ENCODE measurements at regions not wholly inside any gene's neighbourhood (a gene's known extent, or its start where the extent isn't known, plus 50 kb on each side); places are given as distances from the start of the nearest gene placed in this dataset.
"Not testable (repeated sequence)": the region's sequence is repeated elsewhere in the genome, so short reads cannot be mapped to it uniquely, and the experiment has no call there.

- DNase-seq (ENCODE audit: low spot score): no peak
- TF ChIP-seq, protein P1, sequence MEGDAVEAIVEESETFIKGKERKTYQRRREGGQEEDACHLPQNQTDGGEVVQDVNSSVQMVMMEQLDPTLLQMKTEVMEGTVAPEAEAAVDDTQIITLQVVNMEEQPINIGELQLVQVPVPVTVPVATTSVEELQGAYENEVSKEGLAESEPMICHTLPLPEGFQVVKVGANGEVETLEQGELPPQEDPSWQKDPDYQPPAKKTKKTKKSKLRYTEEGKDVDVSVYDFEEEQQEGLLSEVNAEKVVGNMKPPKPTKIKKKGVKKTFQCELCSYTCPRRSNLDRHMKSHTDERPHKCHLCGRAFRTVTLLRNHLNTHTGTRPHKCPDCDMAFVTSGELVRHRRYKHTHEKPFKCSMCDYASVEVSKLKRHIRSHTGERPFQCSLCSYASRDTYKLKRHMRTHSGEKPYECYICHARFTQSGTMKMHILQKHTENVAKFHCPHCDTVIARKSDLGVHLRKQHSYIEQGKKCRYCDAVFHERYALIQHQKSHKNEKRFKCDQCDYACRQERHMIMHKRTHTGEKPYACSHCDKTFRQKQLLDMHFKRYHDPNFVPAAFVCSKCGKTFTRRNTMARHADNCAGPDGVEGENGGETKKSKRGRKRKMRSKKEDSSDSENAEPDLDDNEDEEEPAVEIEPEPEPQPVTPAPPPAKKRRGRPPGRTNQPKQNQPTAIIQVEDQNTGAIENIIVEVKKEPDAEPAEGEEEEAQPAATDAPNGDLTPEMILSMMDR (IDR thresholded peaks at IDR 0.05; ENCODE audit: extremely low read depth, insufficient read depth, missing control alignments): no peak
- in situ Hi-C loops (cut with MboI; ENCODE audit: low pct_unique_long_range_greater_than_20kb, low sequenced_read_pairs, unreplicated experiment): no loop called here
These were observed 95.0 kb upstream of the PTPRG start for GRCh38 chr3:61466357-61466756.

DNA sequence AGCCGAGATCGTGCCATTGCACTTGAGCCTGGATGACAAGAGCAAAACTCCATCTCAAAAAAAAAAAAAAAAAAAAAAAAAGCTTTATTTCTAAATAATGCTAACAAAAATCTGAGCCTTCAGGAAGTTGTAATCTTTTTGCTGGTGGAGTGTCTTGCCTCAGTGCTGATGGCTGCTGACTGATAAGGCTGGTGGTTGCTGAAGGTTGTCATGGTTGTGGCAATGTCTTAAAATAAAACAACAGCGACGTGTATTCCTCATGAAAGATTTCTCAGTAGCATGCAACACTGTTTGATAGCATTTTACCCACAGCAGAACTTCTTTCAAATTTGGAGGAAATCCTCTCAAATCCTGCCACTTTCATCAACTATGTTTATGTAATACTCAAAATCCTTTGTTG is 77.4 kb upstream of the PTPRG start:
- in situ Hi-C loops (cut with MboI; ENCODE audit: low pct_unique_long_range_greater_than_20kb, low sequenced_read_pairs, unreplicated experiment): no loop called here
- no peak for DNase-seq (ENCODE audit: low spot score)
- TF ChIP-seq, protein P1 (IDR thresholded peaks at IDR 0.05; ENCODE audit: extremely low read depth, insufficient read depth, missing control alignments): no peak

GRCh38 chr3:61493339-61493738 is 68.0 kb upstream of the PTPRG start:
- no peak for DNase-seq (ENCODE audit: low spot score)
- in situ Hi-C loops (cut with MboI; ENCODE audit: low pct_unique_long_range_greater_than_20kb, low sequenced_read_pairs, unreplicated experiment): no loop called here
- TF ChIP-seq, protein P1 (IDR thresholded peaks at IDR 0.05; ENCODE audit: extremely low read depth, insufficient read depth, missing control alignments): no peak

GRCh38 chr3:61494309-61494708 is 67.1 kb upstream of the PTPRG start:
- in situ Hi-C loops (cut with MboI; ENCODE audit: low pct_unique_long_range_greater_than_20kb, low sequenced_read_pairs, unreplicated experiment); DNase-seq (ENCODE audit: low spot score): not testable (repeated sequence)

DNA sequence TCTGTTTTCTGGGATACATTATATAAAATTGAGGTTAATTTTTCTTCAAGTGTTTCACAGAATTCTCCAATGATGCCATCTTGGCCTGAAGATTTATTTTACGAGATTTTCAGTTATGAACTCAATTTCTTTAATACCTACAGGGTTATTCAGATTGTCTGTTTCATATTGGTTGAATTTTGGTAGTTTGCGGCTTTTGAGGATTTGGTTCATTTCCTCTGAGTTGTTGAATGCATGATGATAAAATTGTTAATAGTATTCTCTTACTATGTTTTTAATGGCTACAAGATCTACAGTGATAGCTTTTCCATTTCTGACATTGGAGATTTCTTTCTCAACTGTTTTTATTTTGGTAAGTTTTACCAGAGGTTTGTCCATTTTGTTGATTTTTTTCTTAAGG is 63.9 kb upstream of the PTPRG start:
- DNase-seq (ENCODE audit: low spot score): no peak
- in situ Hi-C loops (cut with MboI; ENCODE audit: low pct_unique_long_range_greater_than_20kb, low sequenced_read_pairs, unreplicated experiment): no loop called here
- TF ChIP-seq, protein P1 (IDR thresholded peaks at IDR 0.05; ENCODE audit: extremely low read depth, insufficient read depth, missing control alignments): no peak

- TF ChIP-seq, protein P1 (IDR thresholded peaks at IDR 0.05; ENCODE audit: extremely low read depth, insufficient read depth, missing control alignments): no peak
- DNase-seq (ENCODE audit: low spot score): no peak
- in situ Hi-C loops (cut with MboI; ENCODE audit: low pct_unique_long_range_greater_than_20kb, low sequenced_read_pairs, unreplicated experiment): no loop called here
These were observed 56.2 kb upstream of the PTPRG start for GRCh38 chr3:61505197-61505596.

GRCh38 chr3:61507946-61508345 is 53.4 kb upstream of the PTPRG start:
- in situ Hi-C loops (cut with MboI; ENCODE audit: low pct_unique_long_range_greater_than_20kb, low sequenced_read_pairs, unreplicated experiment): no loop called here
- TF ChIP-seq, protein P1 (IDR thresholded peaks at IDR 0.05; ENCODE audit: extremely low read depth, insufficient read depth, missing control alignments): no peak
- no peak for DNase-seq (ENCODE audit: low spot score)
